OCI-LY7 (cell line): ENCODE measurements at regions not wholly inside any gene's neighbourhood (a gene's known extent, or its start where the extent isn't known, plus 50 kb on each side); places are given as distances from the start of the nearest gene placed in this dataset.

Source experiments
- BruUV-seq: library from RNA; stranded (reverse); fragments of 400-500 nt; replicated peaks from 2 replicates; lab custom pipeline; 2021; lab: Mats Ljungman, UMichigan
- CTCF ChIA-PET: fragments of 300-600 bp; sonication (Branson Sonifier 250); formaldehyde crosslinking; loops from one replicate; lab custom pipeline; 2022; ENCODE audit warnings: antibody characterized with exemption; ENCODE audit not compliant: unreplicated experiment; lab: Charles Lee
- POLR2A ChIA-PET: fragments of 300-600 bp; sonication (Branson Sonifier 250); formaldehyde crosslinking; loops from one replicate; lab custom pipeline; 2022; ENCODE audit warnings: antibody characterized with exemption; lab: Charles Lee
- DNase-seq: peaks from one replicate; pipeline ENCODE4 v3.0.0-alpha.2; 2015; ENCODE audit warnings: low spot score
- H2AFZ ChIP-seq: fragments of 200-600 bp; sonication (generic), shearing (Covaris generic); 2 replicates; pipeline ENCODE4 v1.6.1; 2014; ENCODE audit warnings: mild to moderate bottlenecking, antibody characterized with exemption, low read length, moderate library complexity
- H3K27ac ChIP-seq: fragments of 200-600 bp; sonication (generic); 2 replicates; pipeline ENCODE4 v1.5.1; 2014; ENCODE audit warnings: mixed run types, low read depth, mild to moderate bottlenecking, moderate library complexity, low read length, inconsistent platforms; ENCODE audit not compliant: poor library complexity, severe bottlenecking
- H3K36me3 ChIP-seq: fragments of 200-600 bp; sonication (generic); 2 replicates; pipeline ENCODE4 v1.6.1; 2014; ENCODE audit warnings: mild to moderate bottlenecking, antibody characterized with exemption, low read length, moderate library complexity, mixed read lengths; ENCODE audit not compliant: insufficient read depth
- H3K4me1 ChIP-seq: fragments of 200-600 bp; sonication (generic); 2 replicates; pipeline ENCODE4 v1.5.1; 2014; ENCODE audit warnings: mild to moderate bottlenecking, low read length; ENCODE audit not compliant: insufficient read depth, poor library complexity, severe bottlenecking
- H3K4me2 ChIP-seq: fragments of 200-600 bp; sonication (generic); 2 replicates; pipeline ENCODE4 v1.6.1; 2014; ENCODE audit warnings: mild to moderate bottlenecking, low read length
- H3K4me3 ChIP-seq: fragments of 200-600 bp; sonication (generic); 2 replicates; pipeline ENCODE4 v1.5.1; 2014; ENCODE audit warnings: mild to moderate bottlenecking, low read depth, low read length; ENCODE audit not compliant: poor library complexity, severe bottlenecking
- H3K79me2 ChIP-seq: fragments of 200-600 bp; sonication (generic); 2 replicates; pipeline ENCODE4 v1.6.1; 2016; ENCODE audit warnings: low read depth, mild to moderate bottlenecking, low read length, moderate library complexity, mixed read lengths; ENCODE audit not compliant: insufficient read depth
- H3K9me2 ChIP-seq: fragments of 200-600 bp; sonication (generic); 2 replicates; pipeline ENCODE4 v1.6.1; 2016; ENCODE audit warnings: mild to moderate bottlenecking, low read length, mixed read lengths; ENCODE audit not compliant: insufficient read depth
- H3K9me3 ChIP-seq: fragments of 200-600 bp; sonication (generic); 2 replicates; pipeline ENCODE4 v1.6.1; 2014; ENCODE audit warnings: mild to moderate bottlenecking, mixed run types, low read length, mixed read lengths
- H4K20me1 ChIP-seq: fragments of 200-600 bp; sonication (generic); 2 replicates; pipeline ENCODE4 v1.6.1; 2014; ENCODE audit warnings: mild to moderate bottlenecking, antibody characterized with exemption, low read length, moderate library complexity, mixed read lengths; ENCODE audit not compliant: insufficient read depth
- CTCF ChIP-seq: fragments of 200-600 bp; sonication (generic); conservative IDR thresholded peaks from 2 replicates; pipeline ENCODE4 v1.5.1; 2014; ENCODE audit warnings: mild to moderate bottlenecking, antibody characterized with exemption, low read length, moderate library complexity, mixed read lengths
- EZH2phosphoT487 ChIP-seq: fragments of 200-600 bp; sonication (generic); IDR thresholded peaks from 2 replicates; pipeline ENCODE4 v1.6.1; 2018; ENCODE audit warnings: low read depth, borderline replicate concordance, mild to moderate bottlenecking, mixed run types, antibody characterized with exemption, low read length, moderate library complexity, mixed read lengths
- intact Hi-C: fragments of 100-400 bp; cut with micrococcal nuclease; formaldehyde crosslinking; loops from one replicate; pipeline ENCODE4 v1.10.0; 2022; ENCODE audit not compliant: unreplicated experiment

- peaks cover 10% of the 10 kb centered on the region for H3K4me1 ChIP-seq
- intact Hi-C loops: no loop called here
- H3K36me3 ChIP-seq: no peaks in the 10 kb centered on the region
- CTCF ChIA-PET: no interaction called here
- no peak for TF ChIP-seq CTCF
- no peak for TF ChIP-seq EZH2phosphoT487
- H3K9me3 ChIP-seq: no peaks in the 10 kb centered on the region
- POLR2A ChIA-PET: interaction anchor here (1.0 to 1.2 kb wide), 2 partner anchors 9 to 76 kb away, joined by 3 read pairs; no protein-coding TSS in a partner anchor
- no peak overlapping the region for H2AFZ ChIP-seq
- no peaks in the 10 kb centered on the region for H4K20me1 ChIP-seq
- no TSS peak for BruUV-seq
- no peak overlapping the region for H3K4me3 ChIP-seq
- no peaks in the 10 kb centered on the region; the same call in 1 of the 2 replicates for H3K9me2 ChIP-seq
- no peaks in the 10 kb centered on the region for H3K79me2 ChIP-seq
- no peak overlapping the region for H3K27ac ChIP-seq
- no peak for DNase-seq
- no peak overlapping the region for H3K4me2 ChIP-seq
Measured at GRCh38 chr3:145692751-145693150, 468.2 kb downstream of the PLOD2 start.

- no peak overlapping the region for H2AFZ ChIP-seq
- POLR2A ChIA-PET: no interaction called here
- no peaks in the 10 kb centered on the region for H3K79me2 ChIP-seq
- intact Hi-C loops: no loop called here
- no peaks in the 10 kb centered on the region for H3K36me3 ChIP-seq
- H3K27ac ChIP-seq: no peak overlapping the region
- CTCF ChIA-PET: no interaction called here
- no peaks in the 10 kb centered on the region; the same call in 1 of the 2 replicates for H3K9me2 ChIP-seq
- H3K4me3 ChIP-seq: no peak overlapping the region
- H3K4me2 ChIP-seq: no peak overlapping the region
- BruUV-seq: no TSS peak
- no peaks in the 10 kb centered on the region for H3K9me3 ChIP-seq
- DNase-seq: no peak
- H4K20me1 ChIP-seq: no peaks in the 10 kb centered on the region
- H3K4me1 ChIP-seq: peaks cover 8% of the 10 kb centered on the region
- TF ChIP-seq CTCF: no peak
- no peak for TF ChIP-seq EZH2phosphoT487
Measured at GRCh38 chr3:145696011-145696410, 465.0 kb downstream of the PLOD2 start.

DNA sequence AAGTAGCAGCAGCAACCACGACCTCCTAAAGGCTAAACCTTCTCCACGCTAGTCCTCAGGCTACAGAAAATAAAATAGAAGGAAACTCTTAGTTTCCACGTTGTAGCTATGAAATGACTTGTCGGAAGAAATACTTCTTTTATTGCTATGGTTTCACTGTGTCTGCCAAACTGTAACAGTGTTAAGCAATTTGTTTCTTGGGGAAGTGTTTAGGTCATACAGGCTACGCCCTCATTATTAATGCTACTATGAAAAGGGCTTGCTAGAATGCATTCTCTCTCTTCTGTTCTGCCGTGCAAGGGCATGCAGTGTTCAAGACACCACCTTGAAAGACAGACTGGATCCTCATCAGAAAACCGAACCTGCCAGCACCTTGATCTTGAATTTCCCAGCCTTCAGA lies 462.7 kb downstream of the PLOD2 start:
- no TSS peak for BruUV-seq
- Histone ChIP-seq H3K36me3 (no peaks in the 10 kb centered on the region), H3K9me2 (no peaks in the 10 kb centered on the region; the same call in 1 of the 2 replicates), H2AFZ (no peak overlapping the region), H4K20me1 (no peaks in the 10 kb centered on the region), H3K27ac (no peak overlapping the region), H3K4me1 (no peaks in the 10 kb centered on the region), H3K4me3 (no peak overlapping the region), H3K4me2 (no peak overlapping the region), H3K9me3 (no peaks in the 10 kb centered on the region), H3K79me2 (no peaks in the 10 kb centered on the region)
- CTCF ChIA-PET: no interaction called here
- intact Hi-C loops: no loop called here
- DNase-seq: no peak
- no peak for TF ChIP-seq CTCF
- POLR2A ChIA-PET: no interaction called here
